HG03108 (cell line): ENCODE measurements at regions not wholly inside any gene's neighbourhood (a gene's known extent, or its start where the extent isn't known, plus 50 kb on each side); places are given as distances from the start of the nearest gene placed in this dataset.
"Not testable (repeated sequence)": the region's sequence is repeated elsewhere in the genome, so short reads cannot be mapped to it uniquely, and the experiment has no call there.

Experiments used
- ATAC-seq: cut with Tn5 transposase; IDR thresholded peaks from one replicate; pipeline ENCODE4 v1.9.1; 2021; ENCODE audit warnings: moderate library complexity; ENCODE audit not compliant: unreplicated experiment

GRCh38 chr3:191728186-191728585, 267.2 kb downstream of the PYDC2 start:
- no peak for ATAC-seq

GRCh38 chr3:191737742-191738141, 276.8 kb downstream of the PYDC2 start:
- ATAC-seq: no peak

- ATAC-seq: no peak
These were observed 279.7 kb downstream of the PYDC2 start for GRCh38 chr3:191740712-191741111.

DNA sequence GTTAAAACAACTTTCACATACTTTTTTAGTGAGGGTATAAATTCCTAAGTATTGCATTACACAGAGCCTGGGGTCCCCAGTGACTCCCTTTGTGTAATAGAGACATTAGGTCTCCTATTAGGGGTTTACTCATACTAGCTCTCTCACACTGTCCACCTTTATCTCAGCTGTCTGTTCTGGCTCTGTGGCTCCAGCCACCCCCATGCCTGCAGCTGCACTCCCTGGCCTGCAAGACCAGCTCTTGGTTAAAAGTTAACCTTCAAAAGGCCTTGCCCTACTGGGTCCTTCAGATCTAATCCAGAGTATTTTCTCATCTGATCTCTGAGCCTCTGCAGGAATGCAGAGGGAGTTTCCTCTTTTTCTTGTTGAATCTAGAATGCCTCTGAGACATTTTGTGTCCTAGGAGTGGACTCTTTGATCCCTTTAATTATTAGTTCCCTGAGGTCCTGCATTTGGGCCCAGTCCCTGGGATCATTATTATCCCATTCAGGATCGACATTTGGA, 280.9 kb downstream of the PYDC2 start:
- not testable (repeated sequence) for ATAC-seq

GRCh38 chr3:191743283-191743682, 282.3 kb downstream of the PYDC2 start:
- no peak for ATAC-seq

DNA sequence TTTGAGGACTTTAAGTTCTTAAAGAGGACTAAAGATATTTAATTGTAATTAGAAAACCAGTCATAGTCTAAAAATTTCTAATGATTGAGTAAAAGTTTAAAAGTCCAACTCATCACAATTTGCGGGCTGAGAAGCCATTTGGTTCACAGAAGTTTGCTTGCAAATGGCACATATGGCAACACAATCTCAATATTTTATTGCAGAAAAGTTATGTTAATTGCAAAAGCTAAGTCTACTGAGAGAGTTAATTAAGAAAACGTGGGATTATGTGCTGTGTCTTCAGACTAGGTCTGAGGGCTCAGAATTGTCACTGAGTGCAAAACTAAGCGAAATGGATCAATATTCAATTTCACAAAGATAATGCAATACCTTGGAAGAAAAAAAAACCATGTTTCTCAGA, 289.7 kb downstream of the PYDC2 start:
- no peak for ATAC-seq

GRCh38 chr3:191753196-191753595, 292.2 kb downstream of the PYDC2 start:
- no peak for ATAC-seq

- no peak for ATAC-seq
These were observed 300.9 kb downstream of the PYDC2 start for GRCh38 chr3:191761906-191762305.

GRCh38 chr3:191762323-191762960, 301.5 kb downstream of the PYDC2 start:
- ATAC-seq: no peak

GRCh38 chr3:191768421-191768820, 307.5 kb downstream of the PYDC2 start:
- ATAC-seq: no peak

DNA sequence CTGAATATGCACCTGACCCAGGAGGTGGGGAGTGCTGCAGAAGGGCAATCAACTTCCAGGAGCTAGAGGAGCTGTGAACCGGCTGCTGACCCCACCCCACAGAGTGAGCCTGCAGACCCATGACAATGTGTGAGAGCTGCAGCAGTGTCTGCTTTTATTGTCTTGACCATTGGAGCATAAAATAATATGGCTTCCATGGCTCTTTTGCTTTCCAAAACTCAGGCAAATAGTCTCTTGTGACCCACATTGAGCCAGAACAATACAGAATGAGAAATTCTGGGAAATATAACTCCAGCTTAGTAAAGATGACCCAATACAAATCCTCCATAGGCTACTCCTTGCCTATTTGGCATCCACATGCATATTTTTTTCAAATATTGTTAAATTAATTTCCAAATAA, 309.6 kb downstream of the PYDC2 start:
- no peak for ATAC-seq

- no peak for ATAC-seq
These were observed 313.5 kb downstream of the PYDC2 start for GRCh38 chr3:191774485-191774884.

DNA sequence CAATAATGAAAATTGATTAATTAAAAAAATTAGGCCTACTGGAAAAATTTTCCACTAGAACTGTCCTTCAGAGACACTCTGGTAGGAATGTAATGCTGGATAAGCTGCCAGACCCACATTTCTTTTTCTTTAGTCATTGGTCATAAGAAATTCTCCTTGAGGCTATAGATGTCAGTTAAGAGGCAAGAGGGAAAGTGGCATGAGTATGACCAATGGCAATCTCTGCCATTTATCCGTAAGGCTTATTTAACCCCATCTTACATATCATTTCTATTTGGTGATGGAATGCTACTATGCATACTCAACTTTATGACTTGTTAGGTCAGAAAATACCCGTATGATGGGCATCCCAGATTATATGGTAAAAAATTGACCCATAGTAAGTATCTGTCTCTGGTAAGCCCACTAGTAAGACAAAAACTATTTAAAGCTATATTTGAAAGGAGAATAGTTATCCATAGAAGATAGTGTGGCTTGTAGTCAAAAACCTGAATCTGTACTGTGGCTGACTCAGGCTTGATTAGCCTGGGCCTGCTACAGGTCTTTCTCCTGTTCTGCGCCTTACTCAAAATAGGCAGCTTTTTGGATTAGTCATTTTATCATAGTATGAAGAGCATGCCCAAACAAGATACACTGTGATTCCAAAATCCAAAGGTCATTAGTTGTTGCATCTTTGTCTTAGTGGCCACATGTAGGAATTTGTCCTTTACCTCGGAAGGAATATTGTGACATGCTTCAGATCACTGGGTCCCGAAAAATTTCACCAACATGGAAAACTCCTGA, 314.7 kb downstream of the PYDC2 start:
- ATAC-seq: no peak

DNA sequence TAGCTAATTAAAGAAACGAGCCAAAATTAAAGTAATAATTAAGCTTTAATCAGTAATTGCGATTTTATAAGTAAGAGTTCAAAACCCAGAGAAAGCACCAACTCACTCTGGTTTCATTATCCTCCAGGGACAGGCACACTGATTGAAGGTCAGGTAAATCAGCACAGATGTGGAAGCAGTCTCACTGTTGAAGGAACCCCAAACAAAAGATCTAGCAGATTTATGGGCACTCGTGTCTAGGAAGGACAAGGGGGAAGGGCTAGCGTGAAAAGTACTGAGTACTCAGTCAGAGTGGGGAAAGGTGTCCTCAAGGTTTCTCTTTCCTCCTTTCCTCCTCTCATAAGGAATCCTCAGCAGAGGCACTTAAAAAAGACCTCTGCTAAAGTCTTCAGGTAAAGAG, 320.1 kb downstream of the PYDC2 start:
- no peak for ATAC-seq

DNA sequence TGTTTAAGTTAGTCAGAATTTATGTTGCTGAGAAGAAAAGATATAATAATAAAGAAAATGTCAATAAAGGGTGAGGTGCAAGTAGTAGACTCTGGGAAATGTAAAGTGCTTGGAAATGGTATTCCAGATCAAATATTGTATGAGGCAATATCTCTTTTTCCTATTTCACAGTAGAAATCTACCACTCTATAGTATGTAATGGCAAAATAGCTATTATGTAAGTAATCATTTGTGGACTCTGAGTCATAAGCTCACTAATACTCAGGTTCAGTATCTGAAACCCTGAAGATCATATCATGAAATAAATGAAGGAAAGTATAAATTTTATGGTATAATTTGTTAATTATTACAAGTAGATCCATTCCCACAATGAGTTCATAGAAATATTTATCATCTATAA, 322.1 kb downstream of the PYDC2 start:
- ATAC-seq: no peak

GRCh38 chr3:191790934-191791333, 330.0 kb downstream of the PYDC2 start:
- no peak for ATAC-seq

GRCh38 chr3:191792580-191792979, 331.6 kb downstream of the PYDC2 start:
- ATAC-seq: no peak

DNA sequence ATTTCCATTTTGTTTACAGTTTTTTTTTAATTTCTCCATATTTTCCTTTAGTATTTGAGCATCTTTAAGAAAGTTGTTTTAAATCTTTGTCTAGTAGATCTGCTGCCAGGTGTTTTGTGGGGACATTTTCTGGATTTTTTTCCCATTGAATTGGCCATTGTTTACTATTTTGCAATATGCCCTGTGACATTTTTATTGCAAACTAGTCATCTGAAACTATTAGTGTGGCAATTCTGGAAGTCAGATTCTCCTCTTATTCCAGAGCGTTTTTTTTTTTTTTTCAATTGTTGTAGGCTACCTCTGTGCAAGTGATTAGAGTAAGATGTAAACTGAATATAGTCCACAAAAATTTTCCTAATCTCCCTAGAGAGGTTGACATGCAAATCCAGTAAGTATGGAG, 334.2 kb downstream of the PYDC2 start:
- no peak for ATAC-seq

- no peak for ATAC-seq
These were observed 336.3 kb downstream of the PYDC2 start for GRCh38 chr3:191797271-191797670.

- no peak for ATAC-seq
These were observed 341.7 kb downstream of the PYDC2 start for GRCh38 chr3:191802671-191803070.

DNA sequence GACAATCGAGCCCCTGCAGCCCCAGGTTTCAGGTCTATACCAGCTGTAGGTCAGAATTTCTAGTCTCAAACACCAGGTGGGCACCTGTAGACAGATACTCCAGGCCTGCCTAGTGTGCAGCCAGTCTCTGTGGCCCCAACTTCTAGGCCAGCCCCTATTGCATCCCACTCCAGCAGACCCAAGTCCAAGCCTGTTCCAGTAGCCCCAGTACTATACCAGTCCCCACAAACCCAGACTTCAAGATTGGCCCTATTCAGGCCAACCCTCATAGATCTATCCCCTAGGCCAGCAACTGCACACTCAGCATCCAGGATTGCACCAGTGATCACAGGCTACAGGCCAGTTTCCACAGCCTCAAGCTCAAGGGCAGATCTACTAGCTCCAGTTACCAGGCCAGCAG, 344.0 kb downstream of the PYDC2 start:
- no peak for ATAC-seq

DNA sequence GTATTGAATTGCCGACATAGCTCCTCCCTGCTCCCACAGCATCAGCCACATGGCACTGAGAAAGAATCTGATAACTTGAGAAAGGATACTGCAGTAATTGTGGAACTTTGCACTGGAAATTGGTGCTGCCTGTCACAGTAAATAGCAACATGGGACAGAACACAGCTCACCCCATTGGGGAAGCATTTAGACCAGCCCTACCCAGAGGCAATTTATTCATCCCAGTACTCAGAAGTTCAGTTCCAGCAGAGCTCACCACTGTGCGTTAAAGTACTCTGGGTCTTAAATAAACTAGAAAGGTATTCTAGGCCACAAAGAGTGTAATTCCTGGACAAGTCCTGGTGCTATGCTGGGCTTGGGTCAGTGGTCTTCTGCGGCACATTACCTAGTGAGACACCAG, 347.1 kb downstream of the PYDC2 start:
- ATAC-seq: no peak
